Progenitor cell of endocrine pancreas (in vitro differentiated cells): ENCODE measurements at regions not wholly inside any gene's neighbourhood (a gene's known extent, or its start where the extent isn't known, plus 50 kb on each side); places are given as distances from the start of the nearest gene placed in this dataset.

ENCODE experiments used
- DNase-seq: peaks from one replicate; pipeline ENCODE4 v3.0.0; 2021; ENCODE audit warnings: low spot score; ENCODE audit not compliant: unreplicated experiment
- H3K27ac Mint-ChIP-seq: 2 replicates; pipeline ENCODE4 v1.8.0; 2021; ENCODE audit warnings: mild to moderate bottlenecking, moderate library complexity, mixed read lengths
- H3K27me3 Mint-ChIP-seq: 2 replicates; pipeline ENCODE4 v1.8.0; 2021; ENCODE audit warnings: mixed read lengths
- H3K36me3 Mint-ChIP-seq: 2 replicates; pipeline ENCODE4 v1.8.0; 2022; ENCODE audit warnings: mixed read lengths; ENCODE audit not compliant: insufficient read depth
- H3K4me1 Mint-ChIP-seq: 2 replicates; pipeline ENCODE4 v1.8.0; 2021; ENCODE audit warnings: low read depth, mixed read lengths
- H3K4me3 Mint-ChIP-seq: 2 replicates; pipeline ENCODE4 v1.8.0; 2021; ENCODE audit warnings: low read depth, mild to moderate bottlenecking, moderate library complexity, mixed read lengths
- H3K9me3 Mint-ChIP-seq: 2 replicates; pipeline ENCODE4 v1.8.0; 2021; ENCODE audit warnings: low read depth, mixed read lengths
- CTCF ChIP-seq: fragments of 200-600 bp; sonication (generic); IDR thresholded peaks from one replicate; pipeline ENCODE4 v1.5.0; 2021; ENCODE audit warnings: antibody characterized with exemption, mild to moderate bottlenecking; ENCODE audit not compliant: unreplicated experiment

DNA sequence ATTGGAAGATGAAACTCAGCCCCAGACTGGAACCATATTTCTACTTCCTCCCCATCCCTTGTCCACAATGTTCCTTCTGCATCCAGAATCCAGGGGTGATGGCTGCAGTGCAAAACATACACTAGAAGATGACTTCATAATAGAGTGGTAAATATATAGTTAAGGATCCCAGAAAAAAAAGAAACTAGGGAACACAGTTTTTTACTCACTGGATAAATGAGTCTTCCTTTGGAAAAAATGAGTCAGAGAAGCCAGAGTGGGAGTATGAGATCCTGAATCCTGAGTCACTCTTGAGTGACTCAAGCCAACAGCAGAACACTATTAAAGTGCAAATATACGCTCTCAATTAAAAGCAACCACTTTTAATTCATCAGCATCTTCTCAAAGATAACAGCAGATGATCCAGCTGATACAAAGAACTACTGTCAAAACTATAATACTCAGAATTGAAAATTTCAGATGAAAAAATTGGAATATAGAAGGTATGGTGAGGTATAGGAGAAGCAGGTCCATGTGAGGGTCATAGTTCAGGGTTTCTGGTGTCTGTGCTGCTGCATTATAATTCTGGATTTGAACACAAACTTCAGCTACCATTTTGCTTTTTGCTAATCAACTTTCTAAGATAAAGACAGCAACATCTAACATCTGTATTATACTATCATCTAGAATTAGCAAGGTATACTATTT lies 987.2 kb upstream of the CDH2 start:
- no peak for TF ChIP-seq CTCF
- no peak overlapping the region for H3K4me3 Mint-ChIP-seq
- H3K36me3 Mint-ChIP-seq = no peaks in the 10 kb centered on the region
- no peaks in the 10 kb centered on the region for H3K4me1 Mint-ChIP-seq
- peaks cover 16% of the 10 kb centered on the region for H3K9me3 Mint-ChIP-seq
- DNase-seq = no peak
- H3K27me3 Mint-ChIP-seq = no peaks in the 10 kb centered on the region
- H3K27ac Mint-ChIP-seq = no peak overlapping the region

GRCh38 chr18:29163596-29163995 lies 986.7 kb upstream of the CDH2 start:
- Mint-ChIP-seq H3K27ac (no peak overlapping the region), H3K36me3 (no peaks in the 10 kb centered on the region), H3K4me1 (no peaks in the 10 kb centered on the region), H3K4me3 (no peak overlapping the region), H3K9me3 (peaks cover 13% of the 10 kb centered on the region), H3K27me3 (no peaks in the 10 kb centered on the region)
- DNase-seq = no peak
- TF ChIP-seq CTCF = no peak

- no peaks in the 10 kb centered on the region for H3K4me1 Mint-ChIP-seq
- H3K4me3 Mint-ChIP-seq = no peak overlapping the region
- H3K36me3 Mint-ChIP-seq = no peaks in the 10 kb centered on the region
- TF ChIP-seq CTCF = no peak
- DNase-seq = no peak
- H3K9me3 Mint-ChIP-seq = peaks cover 4% of the 10 kb centered on the region
- no peak overlapping the region for H3K27ac Mint-ChIP-seq
- H3K27me3 Mint-ChIP-seq = no peaks in the 10 kb centered on the region
These were observed 984.5 kb upstream of the CDH2 start for GRCh38 chr18:29161429-29161828.

GRCh38 chr18:29160170-29160569 lies 983.2 kb upstream of the CDH2 start:
- Mint-ChIP-seq H3K4me3 (no peak overlapping the region), H3K4me1 (no peaks in the 10 kb centered on the region), H3K27me3 (no peaks in the 10 kb centered on the region), H3K9me3 (peaks cover under 1% of the 10 kb centered on the region), H3K36me3 (no peaks in the 10 kb centered on the region), H3K27ac (no peak overlapping the region)
- TF ChIP-seq CTCF = no peak
- DNase-seq = no peak

GRCh38 chr18:29157905-29158304 lies 981.0 kb upstream of the CDH2 start:
- no peaks in the 10 kb centered on the region for H3K9me3 Mint-ChIP-seq
- no peak for DNase-seq
- H3K4me1 Mint-ChIP-seq = no peaks in the 10 kb centered on the region
- H3K36me3 Mint-ChIP-seq = no peaks in the 10 kb centered on the region
- H3K27me3 Mint-ChIP-seq = no peaks in the 10 kb centered on the region
- no peak overlapping the region for H3K27ac Mint-ChIP-seq
- no peak overlapping the region for H3K4me3 Mint-ChIP-seq
- TF ChIP-seq CTCF = no peak
